ENCODE measurements at regions not wholly inside any gene's neighbourhood (a gene's known extent, or its start where the extent isn't known, plus 50 kb on each side); places are given as distances from the start of the nearest gene placed in this dataset.

GRCh38 chr7:20466543-20467021 is 135.9 kb downstream of the ITGB8 start:
- no CpG with 5 or more reads among the region's 1 CpG for WGBS, 2 experiments (ENCODE audit: insufficient coverage in 2 of 2)
- H3K36me3 ChIP-seq (ENCODE audit: control insufficient read depth, insufficient read depth, low read length) = no peaks in the 10 kb centered on the region
- no peak overlapping the region for H3K4me3 ChIP-seq (ENCODE audit: extremely low read depth, insufficient read depth, low read length, poor library complexity, severe bottlenecking)
- no peak overlapping the region for H3K27ac ChIP-seq (ENCODE audit: low read depth, low read length, severe bottlenecking)
- H3K4me1 ChIP-seq (ENCODE audit: control insufficient read depth, insufficient read depth, low read length, poor library complexity, severe bottlenecking) = no peaks in the 10 kb centered on the region
- H3K9me3 ChIP-seq (ENCODE audit: control insufficient read depth, low read length) = no peaks in the 10 kb centered on the region

- H3K4me1 ChIP-seq (ENCODE audit: control insufficient read depth, insufficient read depth, low read length, poor library complexity, severe bottlenecking) = no peaks in the 10 kb centered on the region
- no peaks in the 10 kb centered on the region for H3K36me3 ChIP-seq (ENCODE audit: control insufficient read depth, insufficient read depth, low read length)
- H3K9me3 ChIP-seq (ENCODE audit: control insufficient read depth, low read length) = no peaks in the 10 kb centered on the region
- WGBS, 2 experiments (ENCODE audit: insufficient coverage in 2 of 2) = no CpG with 5 or more reads among the region's 1 CpG
- no peak overlapping the region for H3K4me3 ChIP-seq (ENCODE audit: extremely low read depth, insufficient read depth, low read length, poor library complexity, severe bottlenecking)
- no peak overlapping the region for H3K27ac ChIP-seq (ENCODE audit: low read depth, low read length, severe bottlenecking)
These were observed 139.4 kb downstream of the ITGB8 start for GRCh38 chr7:20470082-20470481.

- H3K27ac ChIP-seq (ENCODE audit: low read depth, low read length, severe bottlenecking) = no peak overlapping the region
- no peaks in the 10 kb centered on the region for H3K9me3 ChIP-seq (ENCODE audit: control insufficient read depth, low read length)
- H3K4me1 ChIP-seq (ENCODE audit: control insufficient read depth, insufficient read depth, low read length, poor library complexity, severe bottlenecking) = no peaks in the 10 kb centered on the region
- no peak overlapping the region for H3K4me3 ChIP-seq (ENCODE audit: extremely low read depth, insufficient read depth, low read length, poor library complexity, severe bottlenecking)
- no peaks in the 10 kb centered on the region for H3K36me3 ChIP-seq (ENCODE audit: control insufficient read depth, insufficient read depth, low read length)
- WGBS, 2 experiments (ENCODE audit: insufficient coverage in 2 of 2) = 100% methylated on average over 1 of the region's 1 CpG
These were observed 140.0 kb downstream of the ITGB8 start for GRCh38 chr7:20470726-20471125.

- no peak overlapping the region for H3K4me3 ChIP-seq (ENCODE audit: extremely low read depth, insufficient read depth, low read length, poor library complexity, severe bottlenecking)
- 30% methylated on average over 2 of the region's 2 CpGs; no CpG with 5 or more reads in 1 of the 2 experiments for WGBS, 2 experiments (ENCODE audit: insufficient coverage in 2 of 2)
- H3K36me3 ChIP-seq (ENCODE audit: control insufficient read depth, insufficient read depth, low read length) = no peaks in the 10 kb centered on the region
- H3K27ac ChIP-seq (ENCODE audit: low read depth, low read length, severe bottlenecking) = no peak overlapping the region
- no peaks in the 10 kb centered on the region for H3K9me3 ChIP-seq (ENCODE audit: control insufficient read depth, low read length)
- H3K4me1 ChIP-seq (ENCODE audit: control insufficient read depth, insufficient read depth, low read length, poor library complexity, severe bottlenecking) = no peaks in the 10 kb centered on the region
These were observed 141.2 kb upstream of the ABCB5 start for GRCh38 chr7:20474249-20474648.

- Histone ChIP-seq H3K36me3 (ENCODE audit: control insufficient read depth, insufficient read depth, low read length) (no peaks in the 10 kb centered on the region), H3K9me3 (ENCODE audit: control insufficient read depth, low read length) (no peaks in the 10 kb centered on the region), H3K4me1 (ENCODE audit: control insufficient read depth, insufficient read depth, low read length, poor library complexity, severe bottlenecking) (no peaks in the 10 kb centered on the region), H3K4me3 (ENCODE audit: extremely low read depth, insufficient read depth, low read length, poor library complexity, severe bottlenecking) (no peak overlapping the region), H3K27ac (ENCODE audit: low read depth, low read length, severe bottlenecking) (no peak overlapping the region)
These were observed 139.7 kb upstream of the ABCB5 start for GRCh38 chr7:20475756-20476155.

GRCh38 chr7:20477067-20477466 is 138.4 kb upstream of the ABCB5 start:
- no peaks in the 10 kb centered on the region for H3K36me3 ChIP-seq (ENCODE audit: control insufficient read depth, insufficient read depth, low read length)
- H3K9me3 ChIP-seq (ENCODE audit: control insufficient read depth, low read length) = no peaks in the 10 kb centered on the region
- H3K4me3 ChIP-seq (ENCODE audit: extremely low read depth, insufficient read depth, low read length, poor library complexity, severe bottlenecking) = no peak overlapping the region
- H3K27ac ChIP-seq (ENCODE audit: low read depth, low read length, severe bottlenecking) = no peak overlapping the region
- no peaks in the 10 kb centered on the region for H3K4me1 ChIP-seq (ENCODE audit: control insufficient read depth, insufficient read depth, low read length, poor library complexity, severe bottlenecking)
- whole genome bisulfite sequencing, 2 experiments (ENCODE audit: insufficient coverage in 2 of 2) = no CpG with 5 or more reads among the region's 1 CpG

- no peak overlapping the region for H3K27ac ChIP-seq (ENCODE audit: low read depth, low read length, severe bottlenecking)
- no peaks in the 10 kb centered on the region for H3K9me3 ChIP-seq (ENCODE audit: control insufficient read depth, low read length)
- H3K4me1 ChIP-seq (ENCODE audit: control insufficient read depth, insufficient read depth, low read length, poor library complexity, severe bottlenecking) = no peaks in the 10 kb centered on the region
- no peaks in the 10 kb centered on the region for H3K36me3 ChIP-seq (ENCODE audit: control insufficient read depth, insufficient read depth, low read length)
- no peak overlapping the region for H3K4me3 ChIP-seq (ENCODE audit: extremely low read depth, insufficient read depth, low read length, poor library complexity, severe bottlenecking)
These were observed 135.8 kb upstream of the ABCB5 start for GRCh38 chr7:20479706-20480105.

GRCh38 chr7:20482071-20482470 is 133.4 kb upstream of the ABCB5 start:
- WGBS, 2 experiments (ENCODE audit: insufficient coverage in 2 of 2) = 71% methylated on average over 1 of the region's 2 CpGs; no CpG with 5 or more reads in 1 of the 2 experiments
- no peak overlapping the region for H3K4me3 ChIP-seq (ENCODE audit: extremely low read depth, insufficient read depth, low read length, poor library complexity, severe bottlenecking)
- peaks cover 4% of the 10 kb centered on the region for H3K9me3 ChIP-seq (ENCODE audit: control insufficient read depth, low read length)
- H3K36me3 ChIP-seq (ENCODE audit: control insufficient read depth, insufficient read depth, low read length) = no peaks in the 10 kb centered on the region
- no peak overlapping the region for H3K27ac ChIP-seq (ENCODE audit: low read depth, low read length, severe bottlenecking)
- H3K4me1 ChIP-seq (ENCODE audit: control insufficient read depth, insufficient read depth, low read length, poor library complexity, severe bottlenecking) = no peaks in the 10 kb centered on the region

- no CpG with 5 or more reads among the region's 1 CpG for WGBS, 2 experiments (ENCODE audit: insufficient coverage in 2 of 2)
- Histone ChIP-seq H3K27ac (ENCODE audit: low read depth, low read length, severe bottlenecking) (no peak overlapping the region), H3K4me1 (ENCODE audit: control insufficient read depth, insufficient read depth, low read length, poor library complexity, severe bottlenecking) (no peaks in the 10 kb centered on the region), H3K9me3 (ENCODE audit: control insufficient read depth, low read length) (peaks cover 11% of the 10 kb centered on the region), H3K36me3 (ENCODE audit: control insufficient read depth, insufficient read depth, low read length) (no peaks in the 10 kb centered on the region), H3K4me3 (ENCODE audit: extremely low read depth, insufficient read depth, low read length, poor library complexity, severe bottlenecking) (no peak overlapping the region)
These were observed 131.1 kb upstream of the ABCB5 start for GRCh38 chr7:20484356-20484755.

GRCh38 chr7:20488850-20489249 is 126.6 kb upstream of the ABCB5 start:
- Histone ChIP-seq H3K9me3 (ENCODE audit: control insufficient read depth, low read length) (peaks cover 11% of the 10 kb centered on the region), H3K4me1 (ENCODE audit: control insufficient read depth, insufficient read depth, low read length, poor library complexity, severe bottlenecking) (no peaks in the 10 kb centered on the region), H3K36me3 (ENCODE audit: control insufficient read depth, insufficient read depth, low read length) (no peaks in the 10 kb centered on the region), H3K27ac (ENCODE audit: low read depth, low read length, severe bottlenecking) (no peak overlapping the region), H3K4me3 (ENCODE audit: extremely low read depth, insufficient read depth, low read length, poor library complexity, severe bottlenecking) (no peak overlapping the region)

- no peak overlapping the region for H3K27ac ChIP-seq (ENCODE audit: low read depth, low read length, severe bottlenecking)
- no peaks in the 10 kb centered on the region for H3K4me1 ChIP-seq (ENCODE audit: control insufficient read depth, insufficient read depth, low read length, poor library complexity, severe bottlenecking)
- H3K9me3 ChIP-seq (ENCODE audit: control insufficient read depth, low read length) = peaks cover 11% of the 10 kb centered on the region
- H3K4me3 ChIP-seq (ENCODE audit: extremely low read depth, insufficient read depth, low read length, poor library complexity, severe bottlenecking) = no peak overlapping the region
- H3K36me3 ChIP-seq (ENCODE audit: control insufficient read depth, insufficient read depth, low read length) = no peaks in the 10 kb centered on the region
These were observed 124.2 kb upstream of the ABCB5 start for GRCh38 chr7:20491284-20491683.

- no peak overlapping the region for H3K4me3 ChIP-seq (ENCODE audit: extremely low read depth, insufficient read depth, low read length, poor library complexity, severe bottlenecking)
- H3K9me3 ChIP-seq (ENCODE audit: control insufficient read depth, low read length) = peaks cover 6% of the 10 kb centered on the region
- no peak overlapping the region for H3K27ac ChIP-seq (ENCODE audit: low read depth, low read length, severe bottlenecking)
- H3K36me3 ChIP-seq (ENCODE audit: control insufficient read depth, insufficient read depth, low read length) = no peaks in the 10 kb centered on the region
- H3K4me1 ChIP-seq (ENCODE audit: control insufficient read depth, insufficient read depth, low read length, poor library complexity, severe bottlenecking) = no peaks in the 10 kb centered on the region
These were observed 120.9 kb upstream of the ABCB5 start for GRCh38 chr7:20494566-20494965.
